SK-N-MC (cell line): ENCODE measurements at regions not wholly inside any gene's neighbourhood (a gene's known extent, or its start where the extent isn't known, plus 50 kb on each side); places are given as distances from the start of the nearest gene placed in this dataset.

Source experiments
- EZH2 ChIP-seq: fragments of 200-600 bp; sonication (generic); IDR thresholded peaks from one replicate; pipeline ENCODE4 v1.6.1; 2017; ENCODE audit warnings: antibody characterized with exemption
- FOXP2 ChIP-seq: optimal IDR thresholded peaks from 2 replicates; pipeline ENCODE3; 2011; ENCODE audit warnings: mild to moderate bottlenecking, moderate library complexity; ENCODE audit not compliant: insufficient read depth; ENCODE audit errors: extremely low read length, control extremely low read depth
- POLR2AphosphoS5 ChIP-seq: IDR thresholded peaks from 2 replicates; pipeline ENCODE4 v1.6.1; 2012; ENCODE audit warnings: mild to moderate bottlenecking, low read depth, low read length, borderline replicate concordance

- no peak for TF ChIP-seq EZH2
- TF ChIP-seq POLR2AphosphoS5: no peak
- no peak for TF ChIP-seq FOXP2
Measured at GRCh38 chr3:106108925-106109324, 240.1 kb upstream of the CBLB start.
